Endothelial cell of umbilical vein (primary cell): ENCODE measurements at regions not wholly inside any gene's neighbourhood (a gene's known extent, or its start where the extent isn't known, plus 50 kb on each side); places are given as distances from the start of the nearest gene placed in this dataset.

Experiments used
- BruUV-seq: library from RNA; stranded (reverse); fragments of 400-500 nt; replicated peaks from 2 replicates; lab custom pipeline; 2021; lab: Mats Ljungman, UMichigan
- CTCF ChIA-PET: fragments of 300-600, 350-600 bp; sonication (Branson Sonifier 250); formaldehyde crosslinking; loops from one replicate; lab custom pipeline; 2021; ENCODE audit warnings: antibody characterized with exemption, inconsistent platforms; lab: Charles Lee
- POLR2A ChIA-PET: fragments of 300-600, 350-600 bp; sonication (Branson Sonifier 250); formaldehyde crosslinking; loops from one replicate; lab custom pipeline; 2021; ENCODE audit warnings: antibody characterized with exemption, inconsistent platforms; lab: Charles Lee
- DNase-seq: peaks from one replicate; pipeline ENCODE4 v3.0.0-alpha.2; 2011; ENCODE audit warnings: low read depth, low spot score
- FAIRE-seq: peaks from 2 replicates; lab custom pipeline; 2011; peaks lifted over from hg19 to GRCh38; lab: Jason Lieb, UNC
- H2AFZ ChIP-seq: 2 replicates; pipeline ENCODE4 v1.6.0; 2012; ENCODE audit warnings: low read depth, low read length, control low read depth, inconsistent platforms
- H3K27ac ChIP-seq: 2 replicates; pipeline ENCODE4 v1.5.1; 2011; ENCODE audit warnings: low read depth, mild to moderate bottlenecking, control low read depth, low read length, moderate library complexity; ENCODE audit not compliant: insufficient read depth
- H3K27me3 ChIP-seq, 2 experiments: 2 replicates each; pipeline versions ENCODE4 v1.6.0 to v1.6.1; 2011; ENCODE audit warnings: low read length in 2 of 2, mixed read lengths in 1 of 2; ENCODE audit not compliant: control insufficient read depth in 2 of 2, insufficient read depth in 2 of 2
- H3K36me3 ChIP-seq, 2 experiments: 2 replicates in 1 of 2; 3 replicates in 1 of 2; pipeline ENCODE4 v1.5.1; 2011; ENCODE audit warnings: low read length in 2 of 2, mild to moderate bottlenecking in 1 of 2, moderate library complexity in 1 of 2; ENCODE audit not compliant: control insufficient read depth in 2 of 2, insufficient read depth in 2 of 2; ENCODE audit errors: extremely low read depth in 1 of 2
- H3K4me1 ChIP-seq: 3 replicates; pipeline ENCODE4 v1.5.1; 2011; ENCODE audit warnings: mild to moderate bottlenecking, low read length; ENCODE audit not compliant: control insufficient read depth, insufficient read depth; ENCODE audit errors: extremely low read depth
- H3K4me2 ChIP-seq: 2 replicates; pipeline ENCODE4 v1.6.1; 2011; ENCODE audit warnings: low read length, control low read depth, mixed read lengths; ENCODE audit not compliant: insufficient read depth
- H3K4me3 ChIP-seq, 3 experiments: fragments of 200-600 bp in 1 of 3; sonication (generic), shearing (Covaris generic) in 1 of 3; replicated peaks in 1 of 3; 2 replicates each; pipeline ENCODE4 v1.5.1; 2011 to 2016; ENCODE audit warnings: control low read depth in 3 of 3, low read length in 3 of 3, mild to moderate bottlenecking in 2 of 3, inconsistent platforms in 1 of 3, low read depth in 1 of 3, moderate library complexity in 1 of 3; ENCODE audit not compliant: insufficient read depth in 1 of 3
- H3K79me2 ChIP-seq: 2 replicates; pipeline ENCODE4 v1.6.0; 2012; ENCODE audit warnings: low read length, inconsistent platforms; ENCODE audit not compliant: control insufficient read depth, insufficient read depth
- H3K9ac ChIP-seq: replicated peaks from 2 replicates; pipeline ENCODE3; 2011; ENCODE audit warnings: low read length, control low read depth; ENCODE audit not compliant: insufficient read depth; ENCODE audit errors: extremely low read depth
- H3K9me1 ChIP-seq: replicated peaks from 3 replicates; pipeline ENCODE4 v1.6.0; 2011; ENCODE audit warnings: mild to moderate bottlenecking, low read length; ENCODE audit not compliant: control insufficient read depth, insufficient read depth; ENCODE audit errors: extremely low read depth
- H3K9me3 ChIP-seq: replicated peaks from 2 replicates; pipeline ENCODE4 v1.5.1; 2012; ENCODE audit warnings: low read length, inconsistent platforms; ENCODE audit not compliant: control insufficient read depth, insufficient read depth
- H4K20me1 ChIP-seq: replicated peaks from 2 replicates; pipeline ENCODE3; 2011; ENCODE audit warnings: mild to moderate bottlenecking, low read length; ENCODE audit not compliant: control insufficient read depth, insufficient read depth; ENCODE audit errors: extremely low read depth
- CTCF ChIP-seq, 2 donors: IDR thresholded peaks; 1 replicate in 1 of 2; 2 replicates in 1 of 2; pipeline ENCODE4 v1.5.1; 2011; ENCODE audit warnings: low read length in 2 of 2, mild to moderate bottlenecking in 2 of 2, moderate library complexity in 2 of 2, control low read depth in 1 of 2, inconsistent platforms in 1 of 2, low read depth in 1 of 2; ENCODE audit not compliant: insufficient read depth in 1 of 2; ENCODE audit errors: extremely low read depth in 1 of 2
- EZH2 ChIP-seq: IDR thresholded peaks from 2 replicates; pipeline ENCODE4 v1.6.1; 2012; ENCODE audit warnings: borderline replicate concordance, low read depth, mild to moderate bottlenecking, moderate library complexity, low read length, inconsistent platforms; ENCODE audit not compliant: severe bottlenecking
- FOS ChIP-seq: IDR thresholded peaks from 2 replicates; pipeline ENCODE4 v1.6.1; 2011; ENCODE audit warnings: mild to moderate bottlenecking, low read length, moderate library complexity, borderline replicate concordance; ENCODE audit not compliant: insufficient read depth
- GATA2 ChIP-seq: IDR thresholded peaks from 2 replicates; pipeline ENCODE4 v1.7.0; 2011; ENCODE audit warnings: low read depth, mild to moderate bottlenecking, moderate library complexity, mixed read lengths, low read length; ENCODE audit not compliant: insufficient read length, insufficient read depth
- JUN ChIP-seq: IDR thresholded peaks from 2 replicates; pipeline ENCODE4 v1.6.1; 2011; ENCODE audit warnings: borderline replicate concordance, low read depth; ENCODE audit not compliant: insufficient read length, insufficient read depth
- MYC ChIP-seq: IDR thresholded peaks from one replicate; pipeline ENCODE4 v1.6.1; 2011; ENCODE audit warnings: mild to moderate bottlenecking, low read depth, low read length
- POLR2A ChIP-seq: IDR thresholded peaks from 2 replicates; pipeline ENCODE4 v1.6.1; 2012; ENCODE audit warnings: low read depth, mild to moderate bottlenecking, control low read depth, low read length
- POLR2AphosphoS5 ChIP-seq: IDR thresholded peaks from 2 replicates; pipeline ENCODE4 v1.6.1; 2012; ENCODE audit warnings: low read depth, mild to moderate bottlenecking, control low read depth, low read length, moderate library complexity; ENCODE audit not compliant: insufficient read depth
- dilution Hi-C: fragments of 300-500 bp; cut with MboI; formaldehyde crosslinking; loops from one replicate; pipeline ENCODE4 v1.15.0; 2019; ENCODE audit warnings: low sequenced_read_pairs; ENCODE audit not compliant: extremely low pct_ligation_motif_present
- intact Hi-C: fragments of 100-400 bp; cut with micrococcal nuclease; formaldehyde crosslinking; loops from one replicate; pipeline ENCODE4 v1.10.0; 2022
- TF ChIP-seq, protein P1 (sequence below): IDR thresholded peaks from 2 replicates; pipeline ENCODE4 v1.6.1; 2011; ENCODE audit not compliant: insufficient read depth, insufficient read length

DNA sequence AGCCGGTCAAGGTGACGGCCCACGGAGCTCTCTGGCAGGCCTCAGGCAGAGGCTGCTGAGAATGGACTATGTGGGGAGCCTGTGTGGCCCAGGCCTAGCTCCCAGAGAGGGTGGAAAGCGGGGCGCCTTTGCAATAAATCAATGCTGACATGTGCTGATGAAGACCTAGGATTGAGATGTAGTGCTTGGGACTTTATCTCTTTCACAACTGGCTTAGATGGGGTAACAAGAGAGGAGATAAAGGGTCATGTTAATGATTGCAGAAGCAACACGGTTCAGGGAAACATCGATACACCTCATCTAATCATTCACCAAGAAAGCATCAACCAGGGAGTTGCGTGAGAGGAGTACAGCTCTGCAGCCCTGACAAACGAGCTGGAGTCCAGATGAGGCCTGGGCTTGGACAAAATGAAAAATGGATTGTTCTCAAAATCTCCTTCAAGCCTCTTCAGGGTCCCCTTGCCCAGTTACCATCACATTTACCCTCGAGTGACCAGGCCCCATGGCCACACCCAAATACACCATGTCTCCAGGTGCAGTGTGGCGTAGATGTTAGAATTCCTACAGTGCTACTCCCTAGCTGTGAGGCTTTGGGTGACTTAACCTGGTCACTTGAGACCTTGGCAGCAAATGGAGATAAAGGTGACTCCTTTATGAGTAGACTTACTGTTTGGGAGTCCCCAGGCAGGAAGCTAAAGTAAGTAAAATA, 146.4 kb upstream of the LIPC start:
- ChIA-PET POLR2A (no interaction called here), CTCF (interaction anchor here (2.0 kb wide), 1 partner anchor 12 kb away, joined by 5 read pairs; no protein-coding TSS in a partner anchor)
- Histone ChIP-seq H3K36me3 (no peaks in the 10 kb centered on the region), H4K20me1 (no peaks in the 10 kb centered on the region), H3K4me3 (no peak overlapping the region), H3K4me1 (no peaks in the 10 kb centered on the region), H3K4me2 (no peak overlapping the region), H3K9me3 (no peaks in the 10 kb centered on the region), H3K9ac (no peak overlapping the region), H3K27me3 (peaks cover 0 to 3% of the 10 kb centered on the region in 2 experiments), H3K27ac (no peak overlapping the region), H2AFZ (no peak overlapping the region), H3K9me1 (no peaks in the 10 kb centered on the region), H3K79me2 (no peaks in the 10 kb centered on the region)
- no TSS peak for BruUV-seq
- dilution Hi-C loops (no loop called here), intact Hi-C loops (no loop called here)
- no peak for TF ChIP-seq EZH2
- TF ChIP-seq, protein P1, sequence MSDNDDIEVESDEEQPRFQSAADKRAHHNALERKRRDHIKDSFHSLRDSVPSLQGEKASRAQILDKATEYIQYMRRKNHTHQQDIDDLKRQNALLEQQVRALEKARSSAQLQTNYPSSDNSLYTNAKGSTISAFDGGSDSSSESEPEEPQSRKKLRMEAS = no peak
- TF ChIP-seq CTCF (IDR thresholded peaks at IDR 0.05; ENCODE audit: extremely low read depth in 1 of 2, insufficient read depth in 1 of 2, low read depth in 1 of 2, low read length in 2 of 2) = no peak
- no peak for TF ChIP-seq JUN
- TF ChIP-seq GATA2 = no peak
- TF ChIP-seq MYC = no peak
- TF ChIP-seq FOS = no peak
- no peak for TF ChIP-seq POLR2AphosphoS5
- TF ChIP-seq POLR2A = no peak
- peak; percentile 12 for FAIRE-seq
- DNase-seq = no peak
